ENCODE measurements at regions not wholly inside any gene's neighbourhood (a gene's known extent, or its start where the extent isn't known, plus 50 kb on each side); places are given as distances from the start of the nearest gene placed in this dataset.
A peak's percentile ranks its signal among the peaks of the same experiment; 100 is the strongest.
"Not testable (repeated sequence)": the region's sequence is repeated elsewhere in the genome, so short reads cannot be mapped to it uniquely, and the experiment has no call there.

GRCh38 chrX:1102786-1103185 is 109.7 kb downstream of the CRLF2 start:
- no peak for DNase-seq

DNA sequence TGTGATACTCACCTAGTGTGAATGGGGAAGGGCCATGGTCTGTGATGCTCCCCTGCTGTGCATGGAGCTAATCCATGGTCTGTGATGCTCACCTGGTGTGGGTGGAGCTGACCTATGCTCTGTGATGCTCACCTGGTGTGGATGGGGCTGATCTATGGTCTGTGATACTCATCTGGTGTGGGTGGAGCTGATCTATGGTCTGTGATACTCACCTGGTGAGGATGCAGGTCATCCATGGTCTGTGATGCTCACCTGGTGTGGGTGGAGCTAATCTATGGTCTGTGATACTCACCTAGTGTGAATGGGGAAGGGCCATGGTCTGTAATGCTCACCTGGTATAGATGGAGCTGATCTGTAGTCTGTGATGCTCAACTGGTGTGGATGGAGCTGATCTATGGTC is 110.2 kb downstream of the CRLF2 start:
- not testable (repeated sequence) for DNase-seq

GRCh38 chrX:1099146-1099770 is 113.2 kb downstream of the CRLF2 start:
- DNase-seq: no peak

DNA sequence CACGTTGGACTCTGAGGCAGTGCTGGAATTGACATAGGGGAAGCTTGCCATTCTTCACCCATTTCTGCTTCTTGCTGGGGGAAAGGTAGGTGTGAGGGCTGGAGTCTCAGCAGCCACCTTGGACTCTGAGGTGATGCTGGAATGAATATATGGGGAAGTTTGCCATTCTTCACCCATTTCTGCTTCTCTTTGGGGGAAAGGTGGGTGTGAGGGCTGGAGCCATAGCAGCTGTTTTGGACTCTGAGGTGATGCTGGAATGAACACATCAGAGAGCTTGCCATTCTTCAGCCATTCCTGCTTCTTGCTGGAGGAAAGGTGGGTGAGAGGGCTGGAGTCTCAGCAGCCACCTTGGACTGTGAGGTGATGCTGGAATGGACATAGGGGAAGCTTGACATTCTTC is 115.1 kb downstream of the CRLF2 start:
- no peak for DNase-seq

- no peak for DNase-seq
Measured at GRCh38 chrX:1094566-1095333, 117.7 kb downstream of the CRLF2 start.

- DNase-seq: no peak
Measured at GRCh38 chrX:1093586-1094421, 118.6 kb downstream of the CRLF2 start.

DNA sequence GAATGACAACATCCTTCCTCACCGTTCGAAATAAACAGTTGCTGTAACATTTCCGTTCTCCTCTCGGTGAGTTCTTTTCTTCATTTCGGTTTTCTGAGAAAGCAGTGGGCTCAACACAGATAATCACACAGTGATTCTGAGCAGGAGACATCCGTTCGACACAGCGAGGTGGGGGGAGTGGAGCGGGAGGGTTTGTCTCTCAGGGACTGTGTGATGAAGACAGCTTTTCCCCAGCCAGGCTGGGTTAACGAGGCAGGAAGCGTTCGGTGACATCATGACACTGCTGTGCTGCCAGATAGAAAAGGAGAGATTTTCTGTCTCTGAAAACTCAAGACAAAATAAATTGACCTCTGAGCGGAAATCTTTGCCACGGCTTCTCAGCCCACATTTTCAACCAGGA is 119.3 kb downstream of the CRLF2 start:
- peak; percentile 38 for DNase-seq

GRCh38 chrX:1086444-1087409 is 125.7 kb downstream of the CRLF2 start:
- DNase-seq: no peak

- not testable (repeated sequence) for DNase-seq
Measured at GRCh38 chrX:1085871-1086270, 126.6 kb downstream of the CRLF2 start.

- DNase-seq: no peak
Measured at GRCh38 chrX:1084689-1085088, 127.8 kb downstream of the CRLF2 start.

DNA sequence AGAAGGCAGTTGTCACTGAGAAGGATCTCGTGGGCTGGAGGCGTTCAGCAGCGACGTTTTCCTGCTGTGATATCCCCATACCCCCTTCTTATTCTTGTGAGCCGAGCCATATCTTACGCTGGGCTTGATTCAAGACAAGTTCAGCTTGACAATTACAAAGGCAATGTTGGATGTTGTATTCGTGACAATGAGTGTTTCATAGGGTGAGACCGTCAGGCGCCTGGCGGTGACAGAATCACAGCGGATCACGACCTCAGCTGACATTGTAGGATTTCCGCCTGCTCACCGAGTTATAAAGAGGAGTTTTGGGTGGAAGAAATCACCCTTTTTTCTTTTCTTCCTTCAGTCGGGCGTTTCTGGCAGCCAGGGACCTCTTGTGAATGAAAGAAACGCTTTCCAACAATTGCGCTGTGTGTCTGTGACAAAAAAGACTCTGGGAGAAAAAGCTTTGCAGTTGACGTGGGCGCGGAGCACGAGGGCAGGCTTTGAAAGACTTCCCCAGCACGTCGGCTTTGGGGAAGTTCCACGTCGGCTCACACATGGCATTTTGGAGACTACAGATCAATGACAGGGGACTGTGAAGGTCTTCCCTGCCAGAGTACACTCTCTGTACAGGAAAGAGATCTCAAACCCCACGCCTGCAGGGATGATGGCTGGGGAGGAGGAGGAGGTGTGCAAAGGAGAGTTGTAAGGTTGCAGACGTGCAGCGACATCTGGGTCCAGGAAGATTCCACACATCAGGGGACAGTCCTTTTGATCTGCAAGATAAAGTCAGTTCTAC is 135.4 kb downstream of the CRLF2 start:
- no peak for DNase-seq

DNA sequence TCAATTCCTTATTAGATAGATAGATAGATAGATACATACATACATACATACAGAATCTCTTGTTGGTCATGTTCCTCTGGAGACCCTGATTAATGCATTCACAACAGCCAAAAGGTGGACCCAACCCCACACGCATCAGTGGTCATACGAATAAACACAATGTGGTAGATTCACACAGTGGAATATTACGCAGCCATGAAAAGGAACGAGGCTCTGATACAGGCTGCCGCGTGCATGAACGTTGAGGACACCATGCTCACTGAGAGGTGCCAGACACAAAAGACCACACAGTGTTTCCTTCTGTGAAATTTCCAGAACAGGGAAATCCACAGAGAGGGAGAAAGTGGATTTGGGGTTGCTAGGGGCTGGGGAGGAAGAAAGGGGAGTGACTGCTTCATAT is 136.7 kb downstream of the CRLF2 start:
- no peak for DNase-seq

DNA sequence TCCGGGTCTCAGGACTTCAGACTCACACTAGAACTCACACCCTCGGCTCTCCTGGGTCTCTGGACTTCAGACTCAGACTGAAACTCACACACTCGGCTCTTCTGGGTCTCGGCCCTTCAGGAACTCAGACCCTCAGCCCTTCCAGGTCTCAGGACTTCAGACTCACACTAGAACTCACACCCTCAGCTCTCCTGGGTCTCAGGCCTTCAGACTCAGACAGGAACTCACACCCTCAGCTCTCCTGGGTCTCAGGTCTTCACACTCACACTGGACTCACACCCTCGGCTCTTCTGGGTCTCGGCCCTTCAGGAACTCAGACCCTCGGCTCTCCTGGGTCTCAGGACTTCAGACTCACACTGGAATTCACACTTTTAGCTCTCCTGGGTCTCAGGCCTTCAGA is 137.3 kb downstream of the CRLF2 start:
- no peak for DNase-seq

- DNase-seq: no peak
Measured at GRCh38 chrX:1074755-1075154, 137.7 kb downstream of the CRLF2 start.

DNA sequence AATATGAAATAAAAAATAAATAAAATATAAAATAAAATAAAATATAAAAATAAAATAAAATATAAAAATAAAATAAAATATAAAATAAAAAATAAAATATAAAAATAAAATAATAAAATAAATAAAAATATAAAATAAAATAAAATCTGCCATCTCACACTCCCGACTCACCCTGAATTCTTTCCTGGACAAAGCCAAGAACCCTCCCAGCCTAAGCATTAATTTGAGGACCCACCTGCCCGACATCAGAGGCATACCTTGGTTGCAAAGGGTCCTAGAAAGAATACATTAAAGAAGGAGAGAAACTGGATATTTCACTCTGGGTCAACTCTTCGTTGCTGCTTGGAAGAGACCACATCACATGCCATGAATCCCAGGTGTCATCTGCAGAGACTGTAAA is 138.3 kb downstream of the CRLF2 start:
- DNase-seq: no peak

DNA sequence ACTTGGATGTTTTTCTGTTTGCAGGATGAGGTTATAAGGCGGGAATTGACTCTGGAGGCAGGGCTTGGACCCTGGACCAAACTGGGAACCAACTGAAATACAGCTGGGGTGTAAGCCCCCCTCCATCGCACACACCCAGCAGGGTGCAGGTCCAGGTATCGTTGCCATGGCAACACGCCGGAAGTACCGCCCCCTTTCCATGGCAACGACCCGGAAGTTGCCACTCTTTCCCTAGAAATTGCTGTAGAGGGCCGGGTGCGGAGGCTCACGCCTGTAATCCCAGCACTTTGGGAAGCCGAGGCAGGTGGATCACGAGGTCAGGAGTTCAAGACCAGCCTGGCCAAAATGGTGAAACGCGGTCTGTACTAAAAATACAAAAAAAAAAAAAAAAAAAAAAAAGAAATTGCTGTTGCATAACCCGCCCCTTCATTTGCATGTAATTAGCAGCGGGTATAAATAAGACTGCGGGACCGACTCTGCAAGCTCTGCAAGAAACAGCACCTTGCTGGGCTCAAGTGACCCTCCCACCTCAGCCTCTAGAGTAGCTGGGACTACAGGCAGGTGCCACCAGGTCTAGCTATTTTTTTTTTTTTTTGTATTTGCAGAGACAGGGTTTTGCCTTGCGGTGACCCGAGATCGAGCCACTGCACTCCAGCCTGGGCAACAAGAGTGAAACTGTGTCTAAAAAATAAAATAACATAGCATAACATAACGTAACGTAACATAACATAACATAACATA is 139.6 kb downstream of the CRLF2 start:
- no peak for DNase-seq

DNA sequence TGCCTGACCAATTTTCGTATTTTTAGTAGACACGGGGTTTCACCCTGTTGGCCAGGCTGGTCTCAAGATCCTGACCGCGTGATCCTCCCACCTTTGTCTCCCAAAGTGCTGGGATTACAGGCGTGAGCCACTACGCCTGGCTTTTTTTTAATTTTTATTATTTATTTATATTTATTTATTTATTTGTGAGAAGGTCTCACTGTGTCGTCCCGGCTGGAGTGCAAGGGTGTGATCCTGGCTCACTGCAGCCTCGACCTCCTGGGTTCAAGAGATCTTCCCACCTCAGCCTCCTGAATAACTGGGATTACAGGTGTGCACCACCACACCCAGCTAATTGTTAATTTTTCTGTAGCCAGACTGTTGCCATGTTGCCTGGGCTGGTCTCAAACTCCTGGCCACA is 141.1 kb downstream of the CRLF2 start:
- no peak for DNase-seq

DNA sequence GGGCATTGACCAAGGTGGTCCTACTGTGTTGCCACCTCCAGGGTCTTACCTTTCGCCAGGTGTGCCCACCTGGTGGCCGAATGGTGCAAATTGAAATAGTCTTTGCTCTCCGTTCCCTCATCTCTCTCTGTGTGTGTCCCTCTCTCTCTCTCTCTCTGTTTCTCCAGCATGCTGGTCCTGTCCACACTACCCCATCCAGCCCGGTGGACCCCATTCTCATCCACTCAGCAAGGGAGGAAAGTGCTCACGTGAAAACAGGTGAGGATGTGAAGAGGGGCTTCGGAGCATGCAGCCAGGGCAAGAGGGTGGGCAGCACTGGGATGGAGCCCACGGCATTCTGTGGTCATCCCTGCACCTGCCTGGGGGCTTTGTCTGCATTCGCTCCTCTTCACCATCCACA is 150.1 kb downstream of the CRLF2 start:
- no peak for DNase-seq

DNA sequence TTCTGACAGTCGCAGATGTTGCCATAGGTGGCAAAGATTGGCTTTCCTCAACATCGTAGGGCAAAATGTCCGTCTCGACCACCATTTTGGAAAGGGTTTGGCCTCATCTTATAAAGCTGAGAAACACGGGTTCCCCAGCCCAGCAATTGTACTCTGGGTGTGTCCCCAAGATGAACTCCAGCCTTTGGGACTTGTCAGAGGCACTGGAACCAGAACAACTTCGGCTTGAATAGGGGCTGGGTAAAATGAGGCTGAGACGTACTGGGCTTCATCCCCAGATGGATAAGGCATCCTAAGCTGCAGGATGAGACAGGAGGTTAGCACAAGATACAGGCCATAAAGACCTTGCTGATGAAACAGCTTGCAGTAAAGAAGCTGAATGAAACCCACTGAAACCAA is 151.9 kb downstream of the CRLF2 start:
- no peak for DNase-seq

DNA sequence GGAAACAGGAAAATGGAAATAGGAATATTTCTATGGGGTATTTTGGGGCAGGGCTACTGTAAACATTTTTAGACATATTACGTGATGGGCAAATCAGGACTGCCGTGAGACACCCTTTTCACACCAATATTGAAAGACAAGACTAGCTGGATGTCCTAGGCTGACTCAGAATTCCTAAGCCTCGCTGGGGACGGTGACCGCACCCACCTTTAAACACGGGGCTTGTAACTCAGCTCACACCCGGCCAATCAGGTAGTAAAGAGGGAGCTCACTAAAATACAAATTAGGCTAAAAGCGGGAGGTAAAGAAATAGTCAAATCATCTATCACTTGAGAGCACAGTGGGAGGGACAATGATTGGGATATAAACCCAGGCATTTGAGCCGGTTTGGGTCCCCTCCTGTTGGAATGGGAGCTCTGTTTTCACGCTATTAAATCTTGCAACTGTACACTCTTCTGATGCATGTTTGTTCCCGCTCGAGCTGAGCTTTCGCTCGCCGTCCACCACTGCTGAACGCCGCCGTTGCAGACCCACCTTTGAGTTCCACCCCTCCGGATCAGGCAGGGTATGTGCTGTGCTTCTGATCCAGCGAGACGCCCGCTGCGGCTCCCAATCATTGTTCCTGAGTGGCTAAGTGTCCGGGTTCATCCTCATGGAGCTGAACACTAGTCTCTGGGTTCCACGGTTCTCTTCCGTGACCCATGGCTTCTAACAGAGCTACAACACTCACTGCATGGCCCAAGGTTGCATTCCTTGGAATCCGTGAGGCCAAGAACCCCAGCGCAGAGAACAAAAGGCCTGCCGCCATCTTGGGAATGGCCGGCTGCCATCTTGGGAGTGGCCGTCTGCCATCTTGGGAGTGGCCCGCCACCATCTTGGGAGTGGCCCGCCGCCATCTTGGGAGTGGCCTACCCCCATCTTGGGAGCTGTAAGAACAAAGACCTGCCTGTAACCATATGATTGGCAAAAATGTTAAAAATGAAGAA is 152.6 kb downstream of the CRLF2 start:
- DNase-seq: no peak

Data from CD4-positive, alpha-beta T cell treated with Interferon gamma for 1 hour (primary cell).